Spinal cord (tissue), 9 donors: ENCODE measurements at regions not wholly inside any gene's neighbourhood (a gene's known extent, or its start where the extent isn't known, plus 50 kb on each side); places are given as distances from the start of the nearest gene placed in this dataset.
"Not testable (repeated sequence)": the region's sequence is repeated elsewhere in the genome, so short reads cannot be mapped to it uniquely, and the experiment has no call there.

Experiments
- DNase-seq, 6 donors: peaks; one replicate each; pipeline versions ENCODE4 v3.0.0 to v3.0.0-alpha.2; 2013 to 2015; ENCODE audit warnings: low spot score in 6 of 6, low read depth in 4 of 6
- H3K27ac ChIP-seq: one replicate; pipeline ENCODE4 v1.5.1; 2013; ENCODE audit warnings: low read depth, low read length, control low read depth
- H3K27me3 ChIP-seq: one replicate; pipeline ENCODE4 v1.6.1; 2013; ENCODE audit warnings: low read length; ENCODE audit not compliant: control insufficient read depth, insufficient read depth
- H3K36me3 ChIP-seq: one replicate; pipeline ENCODE4 v1.6.1; 2013; ENCODE audit warnings: low read length; ENCODE audit not compliant: control insufficient read depth, insufficient read depth
- H3K4me1 ChIP-seq: one replicate; pipeline ENCODE4 v1.6.1; 2013; ENCODE audit warnings: low read length; ENCODE audit not compliant: control insufficient read depth, insufficient read depth
- H3K4me3 ChIP-seq: one replicate; pipeline ENCODE4 v1.5.1; 2013; ENCODE audit warnings: low read depth, low read length, control low read depth
- H3K9me3 ChIP-seq: one replicate; pipeline ENCODE4 v1.6.1; 2013; ENCODE audit warnings: low read length; ENCODE audit not compliant: control insufficient read depth, insufficient read depth
- WGBS: methylation state at CpG from one replicate; pipeline ENCODE4 v1.1.5; 2013; ENCODE audit warnings: missing lambda C conversion rate; ENCODE audit not compliant: insufficient coverage; 5-methylcytosine and 5-hydroxymethylcytosine counted together
- donor health status: healthy.

DNA sequence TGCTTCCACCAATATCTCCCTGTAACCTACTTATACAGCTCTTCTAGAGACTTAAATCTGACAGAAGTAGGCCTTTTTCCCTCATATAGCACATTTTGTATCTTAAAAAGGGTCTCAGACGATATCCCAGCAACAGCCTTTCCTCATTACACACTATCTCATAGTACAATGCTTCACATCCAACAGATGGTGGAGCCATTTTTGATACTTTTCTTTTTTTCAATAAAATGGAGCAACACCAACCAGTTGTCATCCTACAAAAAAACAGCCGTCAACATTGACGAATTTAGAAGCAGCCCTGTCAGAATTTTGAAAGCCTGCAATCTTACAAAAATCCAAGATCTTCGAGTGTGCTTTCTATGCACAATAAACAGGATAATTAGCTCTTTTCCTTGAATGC lies 145.9 kb upstream of the NEBL start:
- no peak overlapping the region for H3K27ac ChIP-seq
- H3K4me1 ChIP-seq = no peaks in the 10 kb centered on the region
- H3K9me3 ChIP-seq = no peaks in the 10 kb centered on the region
- WGBS = 80% methylated on average over 4 of the region's 4 CpGs
- no peaks in the 10 kb centered on the region for H3K36me3 ChIP-seq
- peak in 1 of 6 donors; percentile 75 for DNase-seq
- no peaks in the 10 kb centered on the region for H3K27me3 ChIP-seq
- no peak overlapping the region for H3K4me3 ChIP-seq

GRCh38 chr10:21042536-21042935 lies 145.4 kb upstream of the NEBL start:
- WGBS = 40% methylated on average over 1 of the region's 1 CpG
- H3K9me3 ChIP-seq = no peaks in the 10 kb centered on the region
- no peaks in the 10 kb centered on the region for H3K36me3 ChIP-seq
- DNase-seq = no peak
- no peaks in the 10 kb centered on the region for H3K4me1 ChIP-seq
- no peak overlapping the region for H3K4me3 ChIP-seq
- H3K27me3 ChIP-seq = no peaks in the 10 kb centered on the region
- H3K27ac ChIP-seq = no peak overlapping the region

DNA sequence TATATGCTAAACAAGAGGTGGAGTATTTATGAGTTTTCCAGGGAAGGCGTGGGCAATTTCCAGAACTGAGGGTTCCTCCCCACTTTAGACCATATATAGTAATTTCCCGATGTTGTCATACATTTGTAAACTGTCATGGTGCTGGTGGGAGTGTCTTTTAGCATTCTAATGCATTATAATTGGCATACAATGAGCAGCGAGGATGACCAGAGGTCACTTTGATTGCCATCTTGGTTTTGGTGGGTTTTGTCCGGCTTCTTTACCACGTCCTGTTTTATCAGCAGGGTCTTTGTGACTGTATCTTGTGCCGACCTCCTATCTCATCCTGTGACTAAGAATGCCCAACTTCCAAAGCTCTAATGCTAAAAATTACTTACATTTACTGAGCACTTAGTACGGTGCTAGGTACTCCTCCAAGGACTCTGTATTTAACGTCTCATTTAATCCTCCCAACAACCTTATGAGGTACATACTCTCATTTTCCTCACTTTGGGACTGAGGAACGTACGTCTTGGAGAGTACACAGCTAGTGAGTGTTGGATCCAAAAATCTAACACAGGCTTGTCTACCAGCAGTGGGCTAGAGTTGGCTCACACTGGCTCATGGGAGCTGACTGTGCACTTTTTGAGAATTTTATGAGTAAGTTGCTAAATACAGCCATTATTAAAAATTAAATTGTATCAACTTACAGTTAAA lies 144.8 kb upstream of the NEBL start:
- no peak overlapping the region for H3K27ac ChIP-seq

GRCh38 chr10:21039721-21040120 lies 142.6 kb upstream of the NEBL start:
- no peak overlapping the region for H3K27ac ChIP-seq
- no CpG with 5 or more reads among the region's 3 CpGs for WGBS
- no peak overlapping the region for H3K4me3 ChIP-seq
- no peak for DNase-seq
- no peaks in the 10 kb centered on the region for H3K9me3 ChIP-seq
- H3K27me3 ChIP-seq = no peaks in the 10 kb centered on the region
- no peaks in the 10 kb centered on the region for H3K4me1 ChIP-seq
- H3K36me3 ChIP-seq = no peaks in the 10 kb centered on the region

More for the DNA sequence above, 144.8 kb upstream of the NEBL start:
- DNase-seq = no peak
- Histone ChIP-seq H3K9me3 (no peaks in the 10 kb centered on the region), H3K4me1 (no peaks in the 10 kb centered on the region), H3K4me3 (no peak overlapping the region), H3K27me3 (no peaks in the 10 kb centered on the region), H3K36me3 (no peaks in the 10 kb centered on the region)
- WGBS = 82% methylated on average over 3 of the region's 10 CpGs

GRCh38 chr10:21036757-21037156 lies 139.6 kb upstream of the NEBL start:
- Histone ChIP-seq H3K9me3 (no peaks in the 10 kb centered on the region), H3K4me3 (no peak overlapping the region), H3K27me3 (no peaks in the 10 kb centered on the region), H3K4me1 (no peaks in the 10 kb centered on the region), H3K36me3 (no peaks in the 10 kb centered on the region), H3K27ac (no peak overlapping the region)
- no peak for DNase-seq
- WGBS = 97% methylated on average over 4 of the region's 5 CpGs

DNA sequence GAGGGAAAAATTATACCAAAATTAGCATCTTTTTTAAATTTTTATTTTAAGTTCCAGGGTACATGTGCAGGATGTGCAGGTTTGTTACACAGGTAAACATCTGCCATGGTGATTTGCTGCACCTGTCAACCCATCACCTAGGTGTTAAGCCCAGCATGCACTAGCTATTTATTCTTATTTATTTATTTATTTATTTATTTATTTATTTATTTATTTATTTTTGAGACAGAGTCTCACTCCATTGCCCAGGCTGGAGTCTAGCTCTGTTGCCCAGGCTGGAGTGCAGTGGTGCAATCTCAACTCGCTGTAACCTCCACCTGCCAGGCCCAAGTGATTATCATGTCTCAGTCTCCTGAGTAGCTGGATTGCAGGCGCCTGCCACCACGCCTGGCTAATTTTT lies 137.7 kb upstream of the NEBL start:
- not testable (repeated sequence) for H3K36me3 ChIP-seq, H3K4me3 ChIP-seq, H3K27me3 ChIP-seq, DNase-seq, H3K9me3 ChIP-seq, H3K27ac ChIP-seq, H3K4me1 ChIP-seq
- WGBS = 100% methylated on average over 3 of the region's 3 CpGs

DNA sequence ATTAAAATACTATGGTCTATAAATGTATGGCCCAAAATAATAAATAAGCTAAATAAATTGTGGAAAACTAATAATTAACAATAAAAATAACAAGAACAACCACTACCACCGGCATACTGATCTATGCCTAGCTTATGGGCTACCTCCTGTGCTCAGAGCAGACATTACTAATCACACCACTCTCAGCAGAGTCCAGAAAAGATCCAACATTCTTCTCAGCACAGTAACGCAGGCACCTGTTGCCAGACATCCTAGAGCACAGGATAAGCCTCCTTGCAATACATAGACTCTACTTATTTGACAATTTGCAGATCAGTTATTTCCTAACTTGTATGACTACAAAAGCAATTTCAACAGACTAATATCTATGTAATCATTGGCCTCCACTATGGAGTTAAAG lies 137.1 kb upstream of the NEBL start:
- Histone ChIP-seq H3K4me3 (no peak overlapping the region), H3K36me3 (no peaks in the 10 kb centered on the region), H3K27me3 (no peaks in the 10 kb centered on the region), H3K4me1 (no peaks in the 10 kb centered on the region), H3K9me3 (no peaks in the 10 kb centered on the region), H3K27ac (no peak overlapping the region)
- DNase-seq = no peak
- WGBS = 25% methylated on average over 1 of the region's 2 CpGs

GRCh38 chr10:21032587-21033319 lies 135.6 kb upstream of the NEBL start:
- Histone ChIP-seq H3K27ac (no peak overlapping the region), H3K4me1 (no peaks in the 10 kb centered on the region), H3K9me3 (peaks cover 3% of the 10 kb centered on the region), H3K36me3 (no peaks in the 10 kb centered on the region), H3K27me3 (no peaks in the 10 kb centered on the region), H3K4me3 (no peak overlapping the region)
- WGBS = 92% methylated on average over 2 of the region's 12 CpGs
- DNase-seq = no peak

- Histone ChIP-seq H3K27ac (no peak overlapping the region), H3K4me3 (no peak overlapping the region), H3K4me1 (no peaks in the 10 kb centered on the region), H3K27me3 (no peaks in the 10 kb centered on the region), H3K9me3 (peaks cover 3% of the 10 kb centered on the region), H3K36me3 (no peaks in the 10 kb centered on the region)
- DNase-seq = peak in 1 of 6 donors; percentile 91
- 94% methylated on average over 7 of the region's 7 CpGs for WGBS
Measured at GRCh38 chr10:21031232-21031795, 134.2 kb upstream of the NEBL start.

- DNase-seq = no peak
- Histone ChIP-seq H3K36me3 (no peaks in the 10 kb centered on the region), H3K4me3 (no peak overlapping the region), H3K27me3 (no peaks in the 10 kb centered on the region), H3K9me3 (peaks cover 3% of the 10 kb centered on the region), H3K4me1 (no peaks in the 10 kb centered on the region), H3K27ac (no peak overlapping the region)
- 99% methylated on average over 7 of the region's 10 CpGs for WGBS
Measured at GRCh38 chr10:21030091-21030490, 133.0 kb upstream of the NEBL start.
